Gastroesophageal sphincter (tissue), 4 donors: ENCODE measurements at regions not wholly inside any gene's neighbourhood (a gene's known extent, or its start where the extent isn't known, plus 50 kb on each side); places are given as distances from the start of the nearest gene placed in this dataset.

ENCODE experiments used
- ATAC-seq: fragments of 150-250 bp; one replicate; pipeline ENCODE4 v1.9.1; 2016; ENCODE audit warnings: mild to moderate bottlenecking, moderate library complexity
- H3K27ac ChIP-seq, 4 donors: fragments of 200-600 bp; sonication (generic) in 3 of 4; 1 replicate in 3 of 4; 2 replicates in 1 of 4; pipeline ENCODE4 v1.5.1; 2016 to 2019
- H3K27me3 ChIP-seq: fragments of 200-600 bp; sonication (generic); one replicate; pipeline ENCODE4 v1.5.1; 2019
- H3K36me3 ChIP-seq, 2 donors: fragments of 200-600 bp; sonication (generic); one replicate each; pipeline ENCODE4 v1.5.1; 2019; ENCODE audit warnings: control low read depth in 1 of 2
- H3K4me1 ChIP-seq, 3 donors: fragments of 200-600 bp; sonication (generic); 1 replicate in 2 of 3; 2 replicates in 1 of 3; pipeline ENCODE4 v1.5.1; 2016 to 2019; ENCODE audit warnings: control low read depth in 2 of 3
- H3K4me3 ChIP-seq, 2 donors: fragments of 200-600 bp; sonication (generic); one replicate each; pipeline ENCODE4 v1.5.1; 2019; ENCODE audit warnings: mild to moderate bottlenecking in 1 of 2, moderate library complexity in 1 of 2
- H3K9me3 ChIP-seq, 3 donors: fragments of 200-600 bp; sonication (generic); one replicate each; pipeline ENCODE4 v1.5.1; 2017 to 2019; ENCODE audit warnings: control low read depth in 2 of 3
- CTCF ChIP-seq, 4 experiments: fragments of 200-600 bp in 2 of 4; fragments of 450-650 bp in 2 of 4; sonication (generic) in 1 of 4; IDR thresholded peaks; one replicate each; pipeline ENCODE4 v1.5.1; 2017 to 2019; ENCODE audit warnings: antibody characterized with exemption in 4 of 4, mild to moderate bottlenecking in 2 of 4, moderate library complexity in 2 of 4
- EP300 ChIP-seq: sonication (generic); formaldehyde crosslinking; IDR thresholded peaks from one replicate; pipeline ENCODE4 v1.6.1; 2017; ENCODE audit warnings: antibody characterized with exemption, mild to moderate bottlenecking
- POLR2A ChIP-seq, 2 donors: fragments of 450-650 bp; IDR thresholded peaks; one replicate each; pipeline ENCODE4 v1.6.1; 2017; ENCODE audit warnings: antibody characterized with exemption in 2 of 2, mild to moderate bottlenecking in 2 of 2, moderate library complexity in 1 of 2
- POLR2AphosphoS5 ChIP-seq: sonication (generic); formaldehyde crosslinking; IDR thresholded peaks from one replicate; pipeline ENCODE4 v1.6.1; 2017; ENCODE audit warnings: antibody characterized with exemption
- WGBS, 2 donors: methylation state at CpG; one replicate each; pipeline ENCODE4 v1.1.5; 2018; ENCODE audit warnings: low coverage in 1 of 2; 5-methylcytosine and 5-hydroxymethylcytosine counted together

- no peaks in the 10 kb centered on the region for H3K27me3 ChIP-seq
- H3K4me1 ChIP-seq: peaks cover 0 to 9% (median 0%) of the 10 kb centered on the region in 3 donors
- TF ChIP-seq CTCF (IDR thresholded peaks at IDR 0.05) (no peak), EP300 (no peak), POLR2AphosphoS5 (no peak), POLR2A (IDR thresholded peaks at IDR 0.05) (no peak)
- 50 to 57% methylated on average over 3 to 5 of the region's 6 CpGs for WGBS, 2 donors
- H3K27ac ChIP-seq: no peak overlapping the region
- H3K36me3 ChIP-seq: no peaks in the 10 kb centered on the region
- no peak overlapping the region for H3K4me3 ChIP-seq
- no peak for ATAC-seq
- no peaks in the 10 kb centered on the region for H3K9me3 ChIP-seq
Observed at GRCh38 chr20:48308882-48309281, 518.9 kb downstream of the PREX1 start.

- Histone ChIP-seq H3K4me3 (no peak overlapping the region), H3K9me3 (no peaks in the 10 kb centered on the region), H3K4me1 (peaks cover 0 to 9% (median 0%) of the 10 kb centered on the region in 3 donors), H3K27ac (no peak overlapping the region), H3K36me3 (no peaks in the 10 kb centered on the region), H3K27me3 (no peaks in the 10 kb centered on the region)
- WGBS, 2 donors: 48 to 58% methylated on average over 2 to 4 of the region's 4 CpGs
- ATAC-seq: no peak
- TF ChIP-seq EP300 (no peak), POLR2A (IDR thresholded peaks at IDR 0.05) (no peak), POLR2AphosphoS5 (no peak), CTCF (IDR thresholded peaks at IDR 0.05) (no peak)
Observed at GRCh38 chr20:48308232-48308781, 519.5 kb downstream of the PREX1 start.

GRCh38 chr20:48307277-48307676, 520.5 kb downstream of the PREX1 start:
- Histone ChIP-seq H3K27me3 (no peaks in the 10 kb centered on the region), H3K9me3 (no peaks in the 10 kb centered on the region), H3K4me3 (no peak overlapping the region), H3K4me1 (peaks cover 0 to 7% (median 0%) of the 10 kb centered on the region in 3 donors), H3K36me3 (no peaks in the 10 kb centered on the region), H3K27ac (no peak overlapping the region)
- 92 to 93% methylated on average over 4 to 10 of the region's 10 CpGs for WGBS, 2 donors
- TF ChIP-seq CTCF (IDR thresholded peaks at IDR 0.05) (no peak), POLR2AphosphoS5 (no peak), POLR2A (IDR thresholded peaks at IDR 0.05) (no peak), EP300 (no peak)
- no peak for ATAC-seq

GRCh38 chr20:48302844-48303542, 517.7 kb upstream of the SULF2 start:
- Histone ChIP-seq H3K4me1 (peaks cover 8 to 26% (median 8%) of the 10 kb centered on the region in 3 donors), H3K27me3 (no peaks in the 10 kb centered on the region), H3K9me3 (peaks cover 0 to 4% (median 0%) of the 10 kb centered on the region in 3 donors), H3K36me3 (no peaks in the 10 kb centered on the region), H3K27ac (no peak overlapping the region), H3K4me3 (no peak overlapping the region)
- TF ChIP-seq EP300: no peak
- no peak for TF ChIP-seq POLR2AphosphoS5
- no peak for TF ChIP-seq CTCF (IDR thresholded peaks at IDR 0.05)
- TF ChIP-seq POLR2A (IDR thresholded peaks at IDR 0.05): no peak
- WGBS, 2 donors: 72 to 88% methylated on average over 2 to 4 of the region's 4 CpGs
- no peak for ATAC-seq

- Histone ChIP-seq H3K36me3 (no peaks in the 10 kb centered on the region), H3K27ac (no peak overlapping the region), H3K4me3 (no peak overlapping the region), H3K27me3 (no peaks in the 10 kb centered on the region), H3K4me1 (peaks cover 8 to 26% (median 8%) of the 10 kb centered on the region in 3 donors), H3K9me3 (peaks cover 0 to 7% (median 0%) of the 10 kb centered on the region in 3 donors)
- TF ChIP-seq EP300 (no peak), POLR2AphosphoS5 (no peak), CTCF (IDR thresholded peaks at IDR 0.05) (no peak), POLR2A (IDR thresholded peaks at IDR 0.05) (no peak)
- no peak for ATAC-seq
Observed at GRCh38 chr20:48302149-48302548, 516.9 kb upstream of the SULF2 start.
